ENCODE measurements at regions not wholly inside any gene's neighbourhood (a gene's known extent, or its start where the extent isn't known, plus 50 kb on each side); places are given as distances from the start of the nearest gene placed in this dataset.

- 95% methylated on average over 3 of the region's 3 CpGs for WGBS (ENCODE audit: low lambda C conversion rate, missing lambda C conversion rate)
- Histone ChIP-seq H3K27me3 (no peaks in the 10 kb centered on the region), H3K9me2 (replicated peaks; ENCODE audit: insufficient read depth) (no peaks in the 10 kb centered on the region), H3K27ac (no peak overlapping the region), H3K4me1 (ENCODE audit: insufficient read depth) (no peaks in the 10 kb centered on the region), H3K36me3 (replicated peaks; ENCODE audit: insufficient read depth, low read depth) (no peaks in the 10 kb centered on the region), H3K79me2 (no peaks in the 10 kb centered on the region), H3K4me3 (no peak overlapping the region), H4K20me1 (ENCODE audit: insufficient read depth, poor library complexity, severe bottlenecking) (no peaks in the 10 kb centered on the region), H2AFZ (no peak overlapping the region), H3K4me2 (no peak overlapping the region), H3K9me3 (ENCODE audit: low read depth) (no peaks in the 10 kb centered on the region)
- DNase-seq (ENCODE audit: low spot score), result no peak
- TF ChIP-seq EZH2phosphoT487 (IDR thresholded peaks at IDR 0.05; ENCODE audit: low read depth, severe bottlenecking, unreplicated experiment), result no peak
These were observed 987.0 kb downstream of the DIAPH3 start for GRCh38 chr13:59176775-59177174.

GRCh38 chr13:59178344-59178743, 985.4 kb downstream of the DIAPH3 start:
- H4K20me1 ChIP-seq (ENCODE audit: insufficient read depth, poor library complexity, severe bottlenecking), result no peaks in the 10 kb centered on the region
- no peak for DNase-seq (ENCODE audit: low spot score)
- H3K36me3 ChIP-seq (replicated peaks; ENCODE audit: insufficient read depth, low read depth), result no peaks in the 10 kb centered on the region
- H3K27me3 ChIP-seq, result no peaks in the 10 kb centered on the region
- TF ChIP-seq EZH2phosphoT487 (IDR thresholded peaks at IDR 0.05; ENCODE audit: low read depth, severe bottlenecking, unreplicated experiment) (no peak), CTCF (IDR thresholded peaks at IDR 0.05; ENCODE audit: poor library complexity) (peak; percentile 25)
- no peaks in the 10 kb centered on the region for H3K9me2 ChIP-seq (replicated peaks; ENCODE audit: insufficient read depth)
- H3K27ac ChIP-seq, result no peak overlapping the region
- H3K79me2 ChIP-seq, result no peaks in the 10 kb centered on the region
- H3K4me2 ChIP-seq, result no peak overlapping the region
- no peaks in the 10 kb centered on the region for H3K4me1 ChIP-seq (ENCODE audit: insufficient read depth)
- WGBS (ENCODE audit: low lambda C conversion rate, missing lambda C conversion rate), result 95% methylated on average over 2 of the region's 2 CpGs
- H2AFZ ChIP-seq, result no peak overlapping the region
- no peak overlapping the region for H3K4me3 ChIP-seq
- no peaks in the 10 kb centered on the region for H3K9me3 ChIP-seq (ENCODE audit: low read depth)

- H3K9me2 ChIP-seq (replicated peaks; ENCODE audit: insufficient read depth), result no peaks in the 10 kb centered on the region
- H3K9me3 ChIP-seq (ENCODE audit: low read depth), result no peaks in the 10 kb centered on the region
- H4K20me1 ChIP-seq (ENCODE audit: insufficient read depth, poor library complexity, severe bottlenecking), result no peaks in the 10 kb centered on the region
- WGBS (ENCODE audit: low lambda C conversion rate, missing lambda C conversion rate), result 58% methylated on average over 4 of the region's 4 CpGs
- DNase-seq (ENCODE audit: low spot score), result no peak
- no peak overlapping the region for H3K27ac ChIP-seq
- no peak for TF ChIP-seq EZH2phosphoT487 (IDR thresholded peaks at IDR 0.05; ENCODE audit: low read depth, severe bottlenecking, unreplicated experiment)
- no peak for TF ChIP-seq EZH2 (IDR thresholded peaks at IDR 0.05; ENCODE audit: borderline replicate concordance)
- no peak for TF ChIP-seq CTCF (IDR thresholded peaks at IDR 0.05; ENCODE audit: poor library complexity)
- no peak overlapping the region for H3K4me2 ChIP-seq
- H3K4me3 ChIP-seq, result no peak overlapping the region
- no peaks in the 10 kb centered on the region for H3K27me3 ChIP-seq
- H3K79me2 ChIP-seq, result no peaks in the 10 kb centered on the region
- H2AFZ ChIP-seq, result no peak overlapping the region
- H3K36me3 ChIP-seq (replicated peaks; ENCODE audit: insufficient read depth, low read depth), result no peaks in the 10 kb centered on the region
- no peaks in the 10 kb centered on the region for H3K4me1 ChIP-seq (ENCODE audit: insufficient read depth)
These were observed 981.5 kb downstream of the DIAPH3 start for GRCh38 chr13:59182241-59182640.

GRCh38 chr13:59197397-59197796, 966.3 kb downstream of the DIAPH3 start:
- no peaks in the 10 kb centered on the region for H3K79me2 ChIP-seq
- H2AFZ ChIP-seq, result no peak overlapping the region
- DNase-seq (ENCODE audit: low spot score), result no peak
- H3K9me2 ChIP-seq (replicated peaks; ENCODE audit: insufficient read depth), result no peaks in the 10 kb centered on the region
- 93% methylated on average over 1 of the region's 1 CpG for WGBS (ENCODE audit: low lambda C conversion rate, missing lambda C conversion rate)
- H3K4me1 ChIP-seq (ENCODE audit: insufficient read depth), result no peaks in the 10 kb centered on the region
- H3K36me3 ChIP-seq (replicated peaks; ENCODE audit: insufficient read depth, low read depth), result no peaks in the 10 kb centered on the region
- TF ChIP-seq CTCF (IDR thresholded peaks at IDR 0.05; ENCODE audit: poor library complexity) (no peak), EZH2phosphoT487 (IDR thresholded peaks at IDR 0.05; ENCODE audit: low read depth, severe bottlenecking, unreplicated experiment) (no peak), EZH2 (IDR thresholded peaks at IDR 0.05; ENCODE audit: borderline replicate concordance) (no peak)
- H3K9me3 ChIP-seq (ENCODE audit: low read depth), result no peaks in the 10 kb centered on the region
- H3K4me2 ChIP-seq, result no peak overlapping the region
- no peaks in the 10 kb centered on the region for H3K27me3 ChIP-seq
- no peak overlapping the region for H3K27ac ChIP-seq
- no peak overlapping the region for H3K4me3 ChIP-seq
- no peaks in the 10 kb centered on the region for H4K20me1 ChIP-seq (ENCODE audit: insufficient read depth, poor library complexity, severe bottlenecking)

All from hepatocyte (in vitro differentiated cells).